Fibroblast of lung (primary cell): ENCODE measurements at regions not wholly inside any gene's neighbourhood (a gene's known extent, or its start where the extent isn't known, plus 50 kb on each side); places are given as distances from the start of the nearest gene placed in this dataset.

Experiments
- DNase-seq, 2 donors: peaks; one replicate each; pipeline versions ENCODE4 v3.0.0 to v3.0.0-alpha.2; 2010; ENCODE audit warnings: low read depth in 2 of 2
- H2AFZ ChIP-seq: 2 replicates; pipeline ENCODE4 v1.5.1; 2012; ENCODE audit warnings: low read length, control low read depth, inconsistent platforms
- H3K27ac ChIP-seq: 2 replicates; pipeline ENCODE4 v1.5.1; 2011; ENCODE audit warnings: low read length, control low read depth; ENCODE audit not compliant: insufficient read depth
- H3K27me3 ChIP-seq: 2 replicates; pipeline ENCODE4 v1.5.1; 2011; ENCODE audit warnings: mild to moderate bottlenecking, low read length; ENCODE audit not compliant: control insufficient read depth, insufficient read depth
- H3K36me3 ChIP-seq: 2 replicates; pipeline ENCODE4 v1.5.1; 2011; ENCODE audit warnings: low read length; ENCODE audit not compliant: control insufficient read depth, insufficient read depth
- H3K4me1 ChIP-seq: 2 replicates; pipeline ENCODE4 v1.5.1; 2011; ENCODE audit warnings: low read length; ENCODE audit not compliant: control insufficient read depth, insufficient read depth; ENCODE audit errors: extremely low read depth
- H3K4me2 ChIP-seq: 2 replicates; pipeline ENCODE4 v1.5.1; 2011; ENCODE audit warnings: low read length, control low read depth; ENCODE audit not compliant: insufficient read depth; ENCODE audit errors: extremely low read depth
- H3K4me3 ChIP-seq, 4 experiments: fragments of 200-600 bp in 1 of 4; sonication (generic) in 1 of 4; replicated peaks in 1 of 4; 2 replicates each; pipeline ENCODE4 v1.5.1; 2011 to 2016; ENCODE audit warnings: low read length in 4 of 4, low read depth in 3 of 4, mild to moderate bottlenecking in 3 of 4, control low read depth in 2 of 4, inconsistent platforms in 1 of 4, mixed read lengths in 1 of 4; ENCODE audit not compliant: insufficient read depth in 1 of 4; ENCODE audit errors: control extremely low read depth in 1 of 4
- H3K79me2 ChIP-seq: 2 replicates; pipeline ENCODE4 v1.5.1; 2012; ENCODE audit warnings: mild to moderate bottlenecking, low read length, inconsistent platforms; ENCODE audit not compliant: control insufficient read depth, insufficient read depth
- H3K9ac ChIP-seq: 2 replicates; pipeline ENCODE4 v1.5.1; 2011; ENCODE audit warnings: mild to moderate bottlenecking, low read length, control low read depth; ENCODE audit not compliant: insufficient read depth
- H3K9me3 ChIP-seq: 2 replicates; pipeline ENCODE4 v1.5.1; 2012; ENCODE audit warnings: low read depth, low read length; ENCODE audit not compliant: control insufficient read depth, insufficient read depth
- H4K20me1 ChIP-seq: 2 replicates; pipeline ENCODE4 v1.5.1; 2011; ENCODE audit warnings: low read length; ENCODE audit not compliant: control insufficient read depth, insufficient read depth; ENCODE audit errors: extremely low read depth
- EZH2 ChIP-seq: IDR thresholded peaks from 2 replicates; pipeline ENCODE4 v1.5.1; 2012; ENCODE audit warnings: low read length, control low read depth, mild to moderate bottlenecking; ENCODE audit errors: missing control alignments
- TF ChIP-seq, protein P1 (sequence below), 2 donors: IDR thresholded peaks in 1 of 2; conservative IDR thresholded peaks in 1 of 2; 1 replicate in 1 of 2; 2 replicates in 1 of 2; pipeline ENCODE4 v1.5.1; 2011 to 2012; ENCODE audit warnings: low read length in 2 of 2, control low read depth in 1 of 2, inconsistent platforms in 1 of 2, low read depth in 1 of 2, mild to moderate bottlenecking in 1 of 2

DNA sequence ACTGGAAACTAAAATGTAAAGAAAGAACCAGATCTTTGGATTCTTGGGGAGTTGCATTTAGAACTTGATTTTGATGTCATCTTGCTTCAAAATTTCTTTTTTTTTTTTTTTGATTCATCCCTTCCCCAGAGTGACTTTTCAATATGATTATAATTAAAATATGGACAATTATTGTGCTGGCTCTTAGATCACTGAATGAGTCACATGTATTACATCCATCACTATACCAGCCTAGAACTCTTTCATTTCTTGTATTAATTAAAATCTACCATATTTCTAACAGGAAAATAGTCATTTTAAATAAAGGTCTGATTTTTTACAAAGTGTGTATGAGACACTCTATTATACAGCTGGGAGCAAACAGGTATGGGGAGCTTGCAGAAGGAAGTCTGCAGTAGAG lies 269.5 kb upstream of the AKR1E2 start:
- H3K27me3 ChIP-seq = no peaks in the 10 kb centered on the region
- H3K36me3 ChIP-seq = no peaks in the 10 kb centered on the region
- no peak overlapping the region for H3K4me3 ChIP-seq
- DNase-seq = no peak
- no peaks in the 10 kb centered on the region for H3K4me1 ChIP-seq
- no peak overlapping the region for H3K4me2 ChIP-seq
- no peaks in the 10 kb centered on the region for H4K20me1 ChIP-seq
- TF ChIP-seq, protein P1, sequence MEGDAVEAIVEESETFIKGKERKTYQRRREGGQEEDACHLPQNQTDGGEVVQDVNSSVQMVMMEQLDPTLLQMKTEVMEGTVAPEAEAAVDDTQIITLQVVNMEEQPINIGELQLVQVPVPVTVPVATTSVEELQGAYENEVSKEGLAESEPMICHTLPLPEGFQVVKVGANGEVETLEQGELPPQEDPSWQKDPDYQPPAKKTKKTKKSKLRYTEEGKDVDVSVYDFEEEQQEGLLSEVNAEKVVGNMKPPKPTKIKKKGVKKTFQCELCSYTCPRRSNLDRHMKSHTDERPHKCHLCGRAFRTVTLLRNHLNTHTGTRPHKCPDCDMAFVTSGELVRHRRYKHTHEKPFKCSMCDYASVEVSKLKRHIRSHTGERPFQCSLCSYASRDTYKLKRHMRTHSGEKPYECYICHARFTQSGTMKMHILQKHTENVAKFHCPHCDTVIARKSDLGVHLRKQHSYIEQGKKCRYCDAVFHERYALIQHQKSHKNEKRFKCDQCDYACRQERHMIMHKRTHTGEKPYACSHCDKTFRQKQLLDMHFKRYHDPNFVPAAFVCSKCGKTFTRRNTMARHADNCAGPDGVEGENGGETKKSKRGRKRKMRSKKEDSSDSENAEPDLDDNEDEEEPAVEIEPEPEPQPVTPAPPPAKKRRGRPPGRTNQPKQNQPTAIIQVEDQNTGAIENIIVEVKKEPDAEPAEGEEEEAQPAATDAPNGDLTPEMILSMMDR (conservative IDR thresholded peaks at IDR 0.05 in 1 of 2, IDR thresholded peaks at IDR 0.05 in 1 of 2; ENCODE audit: low read depth in 1 of 2, low read length in 2 of 2) = no peak
- TF ChIP-seq EZH2 = no peak
- no peak overlapping the region for H3K9ac ChIP-seq
- no peak overlapping the region for H3K27ac ChIP-seq
- H2AFZ ChIP-seq = no peak overlapping the region
- H3K9me3 ChIP-seq = no peaks in the 10 kb centered on the region
- no peaks in the 10 kb centered on the region for H3K79me2 ChIP-seq

DNA sequence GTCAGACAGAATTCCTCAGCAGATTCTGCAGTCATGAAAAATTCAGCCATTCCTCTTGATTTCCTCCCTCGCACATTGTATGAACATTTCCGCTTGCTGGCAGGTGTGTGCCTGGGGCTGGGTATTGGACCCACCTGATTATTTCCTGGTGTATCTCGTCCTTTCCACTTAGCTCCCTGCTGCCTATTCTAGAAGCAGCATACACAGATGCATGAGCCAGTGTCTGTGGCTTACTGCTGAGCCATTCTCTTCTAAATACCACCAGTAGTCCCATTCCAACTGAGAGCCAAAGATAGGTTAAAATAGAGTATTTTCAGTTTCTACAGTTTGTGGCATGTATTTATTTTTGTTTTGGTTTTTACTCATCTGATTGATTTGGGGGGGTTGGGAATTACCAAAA lies 270.1 kb upstream of the AKR1E2 start:
- Histone ChIP-seq H3K4me2 (no peak overlapping the region), H3K36me3 (no peaks in the 10 kb centered on the region), H3K79me2 (no peaks in the 10 kb centered on the region), H3K4me1 (no peaks in the 10 kb centered on the region), H3K27me3 (no peaks in the 10 kb centered on the region), H4K20me1 (no peaks in the 10 kb centered on the region), H2AFZ (no peak overlapping the region), H3K27ac (no peak overlapping the region), H3K4me3 (no peak overlapping the region), H3K9me3 (no peaks in the 10 kb centered on the region), H3K9ac (no peak overlapping the region)
- no peak for DNase-seq
- TF ChIP-seq, protein P1 (conservative IDR thresholded peaks at IDR 0.05 in 1 of 2, IDR thresholded peaks at IDR 0.05 in 1 of 2; ENCODE audit: low read depth in 1 of 2, low read length in 2 of 2) = no peak
- no peak for TF ChIP-seq EZH2

DNA sequence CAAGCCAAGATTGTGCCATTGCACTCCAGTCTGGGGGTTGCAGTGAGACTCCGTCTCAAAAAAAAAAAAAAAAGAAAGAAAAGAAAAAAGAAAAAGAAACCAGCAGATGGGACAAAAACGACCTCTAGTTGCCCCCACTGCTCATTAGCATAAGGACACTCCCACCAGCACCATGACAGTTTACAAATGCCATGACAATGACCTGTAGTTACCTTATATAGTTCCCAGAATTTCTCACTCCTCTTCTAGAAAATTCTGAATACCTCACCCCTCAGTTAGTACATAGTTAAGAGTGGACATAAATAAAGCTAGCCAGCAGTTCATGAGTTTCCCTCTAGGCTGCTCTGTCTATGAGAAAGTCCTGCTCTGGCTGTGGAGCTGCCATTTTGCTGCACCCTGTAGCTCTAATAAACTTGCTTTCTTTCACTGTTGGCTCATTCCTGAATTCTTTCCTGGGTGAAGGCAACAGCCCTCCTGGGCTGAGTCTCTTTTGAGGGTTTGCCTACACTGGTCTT lies 276.8 kb upstream of the AKR1E2 start:
- no peak for TF ChIP-seq EZH2
- TF ChIP-seq, protein P1 (conservative IDR thresholded peaks at IDR 0.05 in 1 of 2, IDR thresholded peaks at IDR 0.05 in 1 of 2; ENCODE audit: low read depth in 1 of 2, low read length in 2 of 2) = no peak
- H3K4me2 ChIP-seq = no peak overlapping the region
- H3K4me3 ChIP-seq = no peak overlapping the region
- H3K4me1 ChIP-seq = no peaks in the 10 kb centered on the region
- no peaks in the 10 kb centered on the region for H3K27me3 ChIP-seq
- no peaks in the 10 kb centered on the region for H3K79me2 ChIP-seq
- H4K20me1 ChIP-seq = no peaks in the 10 kb centered on the region
- H3K9me3 ChIP-seq = no peaks in the 10 kb centered on the region
- no peaks in the 10 kb centered on the region for H3K36me3 ChIP-seq
- DNase-seq = peak in 1 of 2 donors; percentile 5
- H2AFZ ChIP-seq = no peak overlapping the region
- H3K9ac ChIP-seq = no peak overlapping the region
- H3K27ac ChIP-seq = no peak overlapping the region
